ENCODE measurements at regions not wholly inside any gene's neighbourhood (a gene's known extent, or its start where the extent isn't known, plus 50 kb on each side); places are given as distances from the start of the nearest gene placed in this dataset.
"Not testable (repeated sequence)": the region's sequence is repeated elsewhere in the genome, so short reads cannot be mapped to it uniquely, and the experiment has no call there.

DNA sequence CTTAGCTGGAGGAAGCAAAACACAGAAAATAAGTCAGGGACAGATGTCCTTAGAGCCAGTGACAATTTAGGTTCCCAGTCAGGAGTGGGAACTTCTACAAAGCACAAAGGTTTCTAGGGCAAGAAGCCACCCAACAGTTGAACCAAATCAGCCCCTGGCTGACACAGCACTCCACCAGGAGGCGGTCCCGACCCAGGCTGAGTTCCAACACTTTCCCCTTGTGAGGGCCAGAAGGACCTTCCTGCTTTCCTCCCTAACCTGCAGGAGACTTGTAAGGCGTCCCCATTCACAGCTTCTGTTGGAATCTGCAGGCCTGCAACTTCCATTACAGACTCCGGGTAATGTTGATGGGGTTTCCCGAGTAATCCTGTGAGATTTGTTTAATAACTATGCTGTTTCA is 416.4 kb upstream of the IRX1 start:
- Mint-ChIP-seq H3K4me3 (no peak overlapping the region), H3K4me1 (no peaks in the 10 kb centered on the region), H3K27ac (no peak overlapping the region), H3K9me3 (peaks cover 7% of the 10 kb centered on the region), H3K36me3 (no peaks in the 10 kb centered on the region)
- no peak for ATAC-seq
- DNase-seq (ENCODE audit: low spot score in 2 of 2), result no peak

DNA sequence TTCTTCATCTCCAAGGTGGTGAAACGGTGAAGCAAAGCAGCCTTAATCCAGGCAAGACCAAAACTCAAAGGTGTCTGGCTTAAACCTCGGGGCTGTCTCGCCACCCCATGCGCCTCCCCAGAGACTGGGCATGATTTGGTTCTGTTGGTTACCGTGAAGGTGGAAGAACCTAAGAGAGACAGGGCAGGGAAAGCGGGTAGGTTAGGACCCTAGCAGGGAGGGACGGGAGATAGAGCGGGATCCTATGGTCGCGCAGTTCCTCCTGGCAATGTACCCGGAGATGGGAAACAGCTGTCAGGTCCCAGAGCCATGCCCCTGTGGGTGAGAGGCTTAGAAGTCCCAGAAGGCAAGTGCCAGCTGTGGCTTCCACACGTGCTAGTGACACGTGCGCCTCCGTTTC is 418.3 kb upstream of the IRX1 start:
- no peak for ATAC-seq

DNA sequence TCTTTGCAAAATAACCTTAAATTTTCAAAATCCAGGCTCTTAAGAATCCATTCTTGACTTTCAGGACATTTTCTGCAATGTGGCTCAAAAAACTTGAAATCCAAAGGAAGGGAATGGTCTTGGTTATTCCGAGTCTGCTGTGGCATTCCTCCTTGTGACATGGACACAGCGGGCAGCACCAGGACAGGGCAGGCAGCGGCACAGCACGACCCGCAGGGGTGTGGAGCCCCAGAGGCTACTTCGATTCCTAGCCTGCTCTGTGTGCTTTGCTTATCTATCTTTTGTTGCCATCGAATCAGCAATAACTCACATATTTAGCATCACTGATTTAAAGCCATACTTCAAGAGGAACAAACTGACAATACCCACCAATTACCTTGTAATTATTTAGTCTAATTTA is 420.2 kb upstream of the IRX1 start:
- H3K4me3 Mint-ChIP-seq, result no peak overlapping the region
- H3K36me3 Mint-ChIP-seq, result no peaks in the 10 kb centered on the region
- DNase-seq (ENCODE audit: low spot score in 2 of 2) (no peak), ATAC-seq (no peak)
- H3K4me1 Mint-ChIP-seq, result no peaks in the 10 kb centered on the region
- H3K9me3 Mint-ChIP-seq, result peaks cover 10% of the 10 kb centered on the region
- H3K27ac Mint-ChIP-seq, result no peak overlapping the region

More for the DNA sequence above, 418.3 kb upstream of the IRX1 start:
- Mint-ChIP-seq H3K27ac (no peak overlapping the region), H3K4me3 (no peak overlapping the region), H3K9me3 (peaks cover 7% of the 10 kb centered on the region), H3K4me1 (no peaks in the 10 kb centered on the region), H3K36me3 (no peaks in the 10 kb centered on the region)
- no peak for DNase-seq (ENCODE audit: low spot score in 2 of 2)

DNA sequence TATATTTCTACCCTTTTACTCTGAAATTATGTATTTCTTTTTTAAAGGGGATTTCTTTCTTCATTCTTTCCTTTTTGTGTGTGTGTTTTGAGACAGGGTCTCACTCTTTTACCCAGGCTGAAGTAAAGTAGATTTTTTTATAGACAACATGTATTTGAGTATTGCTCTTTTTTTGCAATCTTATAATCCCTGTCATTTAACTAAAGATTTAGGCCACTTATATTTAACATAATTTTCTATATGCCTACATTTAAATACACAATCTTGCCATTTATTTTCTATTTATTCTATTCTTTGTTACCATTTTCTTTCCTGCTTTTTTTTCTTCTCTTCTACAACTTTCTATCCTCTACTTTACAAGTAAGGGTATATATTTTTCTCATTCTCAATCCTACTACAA is 416.0 kb upstream of the IRX2 start:
- DNase-seq (ENCODE audit: low spot score in 2 of 2) (no peak), ATAC-seq (no peak)
- peaks cover 24% of the 10 kb centered on the region for H3K9me3 Mint-ChIP-seq

DNA sequence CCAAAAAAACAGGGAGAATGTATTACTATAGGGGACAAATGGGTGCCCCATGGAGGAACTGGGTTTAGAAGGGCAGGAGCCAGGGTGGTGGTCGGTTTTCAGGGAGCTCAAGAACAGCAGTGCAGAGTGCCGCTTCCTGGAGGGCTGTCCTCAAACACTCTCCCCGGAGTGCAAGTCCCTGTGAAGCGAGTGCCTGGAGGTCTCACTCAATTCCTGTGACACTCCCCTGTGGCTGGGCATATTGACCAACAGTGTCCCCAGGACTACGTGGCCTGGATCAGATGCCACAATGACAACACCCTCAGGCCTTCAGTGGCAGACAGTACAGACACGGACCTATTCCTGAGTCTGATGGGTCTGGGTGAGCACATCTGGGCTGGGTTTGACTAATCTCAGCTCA is 412.1 kb upstream of the IRX2 start:
- H3K27ac Mint-ChIP-seq, result no peak overlapping the region
- H3K9me3 Mint-ChIP-seq, result peaks cover 30% of the 10 kb centered on the region
- H3K4me3 Mint-ChIP-seq, result no peak overlapping the region
- H3K36me3 Mint-ChIP-seq, result no peaks in the 10 kb centered on the region
- DNase-seq (ENCODE audit: low spot score in 2 of 2), result no peak
- H3K4me1 Mint-ChIP-seq, result no peaks in the 10 kb centered on the region
- ATAC-seq, result no peak

More for the DNA sequence above, 416.0 kb upstream of the IRX2 start:
- H3K4me3 Mint-ChIP-seq, result no peak overlapping the region
- H3K27ac Mint-ChIP-seq, result no peak overlapping the region
- no peaks in the 10 kb centered on the region for H3K4me1 Mint-ChIP-seq
- no peaks in the 10 kb centered on the region for H3K36me3 Mint-ChIP-seq

DNA sequence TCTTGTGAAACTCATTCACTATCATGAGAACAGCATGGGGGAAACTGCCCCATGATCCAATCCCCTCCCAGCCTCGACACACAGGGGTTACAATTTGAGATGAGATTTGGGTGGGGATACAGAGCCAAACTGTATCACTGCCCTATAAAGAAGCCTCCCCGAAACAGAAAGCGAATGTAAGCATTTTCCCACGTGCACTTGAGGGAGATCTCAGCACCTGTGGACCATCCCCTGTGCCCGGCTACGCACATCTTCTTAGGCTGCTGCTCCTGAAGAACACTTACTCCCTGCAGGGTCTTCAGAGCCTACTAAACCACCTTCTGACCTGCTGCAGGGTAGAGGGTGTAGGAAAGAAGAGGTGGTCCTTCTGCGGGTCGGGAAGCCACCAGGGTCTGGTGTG is 410.2 kb upstream of the IRX2 start:
- no peaks in the 10 kb centered on the region for H3K36me3 Mint-ChIP-seq
- peaks cover 18% of the 10 kb centered on the region for H3K9me3 Mint-ChIP-seq
- no peak for ATAC-seq
- no peaks in the 10 kb centered on the region for H3K4me1 Mint-ChIP-seq
- no peak overlapping the region for H3K4me3 Mint-ChIP-seq
- no peak for DNase-seq (ENCODE audit: low spot score in 2 of 2)
- no peak overlapping the region for H3K27ac Mint-ChIP-seq

DNA sequence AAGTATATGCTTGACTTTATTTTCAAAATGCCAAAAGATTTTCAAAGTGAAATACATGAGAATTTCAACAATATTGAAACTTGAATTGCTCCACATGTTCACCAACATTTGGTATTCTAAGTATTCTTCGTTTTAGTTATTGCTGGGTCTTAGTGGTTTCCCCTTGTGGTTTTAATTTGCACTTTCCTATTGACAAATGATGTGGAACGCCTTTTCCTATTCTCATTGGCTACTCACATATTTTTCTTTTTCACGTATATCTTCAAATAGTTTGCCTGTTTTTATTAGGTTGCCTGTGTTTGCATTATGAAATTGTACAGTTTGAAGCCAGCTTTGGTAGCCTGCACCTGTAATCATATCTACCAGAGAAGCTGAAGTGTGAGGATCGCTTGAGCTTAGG is 405.7 kb upstream of the IRX2 start:
- no peak overlapping the region for H3K4me3 Mint-ChIP-seq
- H3K27ac Mint-ChIP-seq, result no peak overlapping the region
- no peaks in the 10 kb centered on the region for H3K36me3 Mint-ChIP-seq
- no peak for DNase-seq (ENCODE audit: low spot score in 2 of 2)
- no peak for ATAC-seq
- H3K4me1 Mint-ChIP-seq, result no peaks in the 10 kb centered on the region
- peaks cover 15% of the 10 kb centered on the region for H3K9me3 Mint-ChIP-seq

DNA sequence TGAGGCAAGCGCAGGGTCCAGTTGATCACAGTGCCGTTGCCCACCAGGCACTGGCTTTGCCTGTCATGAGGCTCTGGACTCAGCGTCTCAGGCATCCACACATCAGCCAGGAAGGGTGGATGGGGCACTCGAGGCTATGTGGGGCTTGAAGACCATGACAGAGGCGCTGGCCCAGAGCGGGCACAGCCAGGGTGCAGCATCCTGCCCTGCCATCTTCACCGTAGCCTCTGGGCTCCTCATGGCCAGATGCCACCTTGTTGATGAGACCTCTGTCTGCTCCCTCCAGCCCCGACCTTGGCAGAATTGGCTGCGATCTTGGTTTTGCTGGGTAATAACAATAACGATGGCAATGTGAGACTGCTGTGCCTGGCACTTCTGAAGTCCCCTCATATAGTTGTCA is 404.2 kb upstream of the IRX2 start:
- H3K4me3 Mint-ChIP-seq, result no peak overlapping the region
- H3K36me3 Mint-ChIP-seq, result no peaks in the 10 kb centered on the region
- no peak overlapping the region for H3K27ac Mint-ChIP-seq
- ATAC-seq (no peak), DNase-seq (ENCODE audit: low spot score in 2 of 2) (no peak)
- peaks cover 15% of the 10 kb centered on the region for H3K9me3 Mint-ChIP-seq
- H3K4me1 Mint-ChIP-seq, result no peaks in the 10 kb centered on the region

DNA sequence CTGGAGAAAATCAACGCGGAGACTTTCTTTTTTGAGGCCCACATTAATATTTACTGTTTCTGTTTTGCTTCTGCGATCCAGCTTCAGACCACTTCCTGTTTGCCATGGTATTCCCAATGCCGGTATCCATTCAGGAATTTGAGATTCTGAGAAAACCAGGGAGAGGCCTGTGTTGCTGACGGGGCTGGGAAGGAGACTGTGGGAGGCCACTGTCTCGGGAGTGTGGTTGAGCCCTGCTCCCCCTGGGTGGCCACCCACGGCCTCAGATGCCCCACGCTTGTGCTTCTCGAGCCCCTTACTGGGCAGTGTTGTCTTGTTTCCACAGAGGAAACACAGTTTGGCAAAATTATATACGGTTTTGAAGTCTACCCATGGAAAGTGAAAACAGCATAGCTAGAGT is 403.6 kb upstream of the IRX2 start:
- H3K4me3 Mint-ChIP-seq, result no peak overlapping the region
- no peaks in the 10 kb centered on the region for H3K36me3 Mint-ChIP-seq
- peaks cover 15% of the 10 kb centered on the region for H3K9me3 Mint-ChIP-seq
- no peak for ATAC-seq
- DNase-seq (ENCODE audit: low spot score in 2 of 2), result no peak
- H3K27ac Mint-ChIP-seq, result no peak overlapping the region
- H3K4me1 Mint-ChIP-seq, result no peaks in the 10 kb centered on the region

DNA sequence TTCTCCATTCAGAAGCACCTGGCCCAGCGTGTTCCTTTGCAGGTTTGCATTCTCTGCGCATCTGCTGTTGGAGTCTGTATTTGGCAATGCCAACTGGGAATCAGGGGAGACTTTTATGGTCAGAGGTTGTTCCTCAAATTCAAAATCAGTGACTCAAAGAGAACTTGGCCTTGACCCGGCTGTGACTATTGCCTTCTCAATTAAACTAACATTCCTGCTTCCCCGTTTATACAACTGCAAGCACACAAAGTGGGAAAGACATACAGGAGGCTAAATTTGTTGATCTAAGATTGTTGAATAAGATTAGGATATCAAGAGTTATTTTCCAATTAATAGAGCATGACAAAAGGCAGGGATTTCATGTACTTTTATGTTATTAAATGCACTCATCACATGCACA is 402.4 kb upstream of the IRX2 start:
- no peaks in the 10 kb centered on the region for H3K4me1 Mint-ChIP-seq
- no peak overlapping the region for H3K4me3 Mint-ChIP-seq
- ATAC-seq (no peak), DNase-seq (ENCODE audit: low spot score in 2 of 2) (no peak)
- H3K9me3 Mint-ChIP-seq, result peaks cover 23% of the 10 kb centered on the region
- H3K36me3 Mint-ChIP-seq, result no peaks in the 10 kb centered on the region
- H3K27ac Mint-ChIP-seq, result no peak overlapping the region

DNA sequence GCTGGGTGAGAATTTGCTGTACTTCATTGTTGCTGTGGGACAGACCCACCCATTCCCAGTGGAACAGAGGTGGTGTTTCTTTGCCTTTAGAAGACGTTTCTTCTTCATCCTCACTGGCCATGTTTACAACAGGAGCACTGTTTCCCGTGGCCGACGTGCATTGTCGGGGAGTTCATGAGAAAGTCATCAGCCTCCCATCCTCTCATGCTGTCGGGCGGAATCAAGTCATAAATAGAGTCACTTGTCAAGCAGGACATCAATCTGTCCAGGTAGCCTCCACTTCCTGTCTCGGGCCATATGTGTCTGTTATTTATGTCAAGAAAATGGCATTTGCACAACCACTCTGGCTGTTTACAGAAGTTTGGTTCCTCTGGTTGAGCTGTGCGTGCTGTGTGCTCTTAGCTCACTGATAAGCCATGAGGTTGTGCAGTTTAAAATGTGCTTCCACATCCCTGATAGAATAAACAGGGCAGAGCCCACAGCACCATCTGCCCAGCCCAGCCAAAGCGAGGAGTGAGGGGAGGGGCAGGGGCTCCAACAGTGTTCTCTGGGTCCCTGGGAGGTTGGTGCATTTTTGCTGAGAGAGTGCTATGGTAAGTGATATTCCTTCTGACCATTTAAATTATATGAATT is 401.9 kb upstream of the IRX2 start:
- H3K27ac Mint-ChIP-seq, result no peak overlapping the region
- DNase-seq (ENCODE audit: low spot score in 2 of 2) (no peak), ATAC-seq (no peak)
- H3K9me3 Mint-ChIP-seq, result peaks cover 25% of the 10 kb centered on the region
- no peak overlapping the region for H3K4me3 Mint-ChIP-seq
- no peaks in the 10 kb centered on the region for H3K4me1 Mint-ChIP-seq
- no peaks in the 10 kb centered on the region for H3K36me3 Mint-ChIP-seq

DNA sequence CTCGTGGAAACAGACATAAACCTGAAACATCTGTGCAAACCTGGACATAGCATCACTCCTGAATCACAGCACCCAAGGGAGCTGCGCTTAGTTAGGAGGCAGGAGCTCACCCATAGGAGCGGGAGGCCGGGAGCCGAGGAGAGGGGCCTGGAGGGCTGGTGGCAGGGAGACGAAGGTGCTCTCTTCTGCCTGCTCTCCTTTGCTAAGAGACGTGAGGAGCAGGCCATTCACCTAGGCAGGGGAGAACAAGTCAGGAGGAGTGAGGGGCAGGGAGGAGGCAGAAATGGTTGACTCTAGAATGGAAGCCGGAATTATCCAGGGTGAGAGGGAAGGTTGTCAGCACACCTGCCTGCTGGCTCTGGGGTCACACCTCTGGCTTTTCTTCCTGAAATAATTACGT is 398.4 kb upstream of the IRX2 start:
- Mint-ChIP-seq H3K36me3 (no peaks in the 10 kb centered on the region), H3K9me3 (peaks cover 22% of the 10 kb centered on the region), H3K27ac (no peak overlapping the region), H3K4me3 (no peak overlapping the region), H3K4me1 (no peaks in the 10 kb centered on the region)
- DNase-seq (ENCODE audit: low spot score in 2 of 2), result no peak
- ATAC-seq, result no peak

DNA sequence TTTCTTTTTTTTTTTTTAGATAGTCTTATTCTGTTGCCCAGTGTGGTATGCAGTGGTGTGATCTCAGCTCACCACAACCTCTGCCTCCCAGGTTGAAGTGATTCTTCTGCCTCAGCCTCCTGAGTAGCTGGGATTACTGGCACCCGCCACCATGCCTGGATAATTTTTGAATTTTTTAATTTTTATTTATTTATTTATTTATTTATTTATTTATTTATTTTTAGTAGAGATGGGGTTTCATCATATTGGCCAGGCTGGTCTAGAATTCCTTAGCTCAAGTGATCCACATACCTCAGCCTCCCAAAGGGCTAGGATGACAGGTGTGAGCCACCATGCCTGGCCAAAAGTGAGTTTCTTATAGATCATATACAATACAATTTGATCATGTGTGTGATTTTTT is 395.9 kb upstream of the IRX2 start:
- not testable (repeated sequence) for H3K36me3 Mint-ChIP-seq; H3K27ac Mint-ChIP-seq; DNase-seq (ENCODE audit: low spot score in 2 of 2); H3K4me3 Mint-ChIP-seq; ATAC-seq; H3K4me1 Mint-ChIP-seq
- peaks cover 25% of the 10 kb centered on the region for H3K9me3 Mint-ChIP-seq

DNA sequence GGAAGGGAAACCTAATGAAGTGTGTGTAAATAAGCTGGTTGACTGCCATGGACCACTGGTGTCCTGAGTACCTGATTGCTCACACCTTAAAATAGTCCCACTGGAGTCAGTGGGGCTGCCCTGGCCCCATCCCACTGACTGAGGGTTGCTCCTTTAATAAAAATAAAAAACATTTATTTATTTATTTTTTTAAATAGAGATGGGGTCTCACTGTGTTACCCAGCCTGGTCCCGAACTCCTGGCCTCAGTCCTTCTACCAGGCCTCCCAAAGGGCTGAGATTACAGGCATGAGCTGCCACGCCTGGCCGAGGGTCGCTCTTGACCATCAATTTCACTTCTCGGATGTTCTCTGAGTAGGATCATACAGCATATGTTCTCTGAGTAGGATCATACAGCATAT is 394.2 kb upstream of the IRX2 start:
- DNase-seq (ENCODE audit: low spot score in 2 of 2), result no peak
- peaks cover 23% of the 10 kb centered on the region for H3K9me3 Mint-ChIP-seq
- no peak for ATAC-seq
- no peaks in the 10 kb centered on the region for H3K4me1 Mint-ChIP-seq
- no peaks in the 10 kb centered on the region for H3K36me3 Mint-ChIP-seq
- no peak overlapping the region for H3K27ac Mint-ChIP-seq
- H3K4me3 Mint-ChIP-seq, result no peak overlapping the region

DNA sequence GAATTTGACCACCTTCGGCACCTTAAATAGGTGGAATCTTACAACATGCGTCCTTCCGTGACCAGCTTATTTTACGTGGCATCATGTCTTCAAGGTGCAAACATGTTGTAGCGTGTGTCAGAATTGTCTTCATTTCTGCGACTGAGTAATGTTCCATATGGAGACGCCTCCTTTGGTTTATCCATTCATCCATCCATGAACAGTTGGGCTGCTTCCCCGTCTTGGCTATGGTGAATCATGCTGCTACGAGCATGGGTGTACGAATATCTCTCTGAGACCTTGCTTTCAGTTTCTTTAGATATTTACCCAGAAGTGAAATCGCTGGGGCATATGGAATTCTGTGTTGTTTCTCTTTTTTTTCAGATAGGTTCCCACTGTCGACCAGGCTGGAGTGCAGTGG is 391.9 kb upstream of the IRX2 start:
- Mint-ChIP-seq H3K27ac (no peak overlapping the region), H3K4me3 (no peak overlapping the region), H3K36me3 (no peaks in the 10 kb centered on the region), H3K9me3 (peaks cover 13% of the 10 kb centered on the region), H3K4me1 (no peaks in the 10 kb centered on the region)
- DNase-seq (ENCODE audit: low spot score in 2 of 2) (no peak), ATAC-seq (no peak)

DNA sequence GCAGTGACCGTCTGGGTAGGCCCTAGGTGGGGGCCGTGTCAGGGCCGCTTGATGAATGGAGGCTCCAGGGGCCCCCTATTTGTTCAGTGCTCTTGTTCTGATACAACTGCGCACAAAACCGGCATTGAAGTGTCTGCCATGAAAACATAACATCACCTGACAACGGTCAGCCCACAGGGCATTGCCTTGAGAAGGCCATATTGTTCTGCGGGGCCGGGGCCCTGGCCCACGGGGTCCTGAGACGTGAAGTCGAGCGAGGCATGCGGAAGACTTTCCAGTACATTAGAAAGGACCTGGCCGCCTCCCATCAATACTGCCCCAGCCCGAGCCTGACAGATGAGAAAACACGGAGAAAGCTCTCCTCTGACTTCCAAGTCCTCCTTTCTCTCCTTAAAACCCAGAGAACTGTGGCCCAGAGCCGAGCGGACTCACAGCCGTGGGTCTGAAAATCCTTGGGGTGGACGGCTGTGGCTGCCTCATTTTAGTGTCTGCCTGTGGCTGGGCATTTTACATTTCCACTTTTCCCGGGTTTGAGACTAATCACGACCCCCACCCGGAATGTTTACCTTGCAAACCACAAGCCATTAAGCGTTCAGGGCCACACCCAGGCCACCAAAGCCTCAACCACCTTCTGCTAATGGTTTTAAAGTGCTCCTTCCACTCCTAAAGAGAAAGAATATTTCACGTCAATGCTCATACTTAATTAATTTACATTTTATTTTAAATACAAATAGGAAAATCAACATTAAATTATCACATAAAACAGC is 391.0 kb upstream of the IRX2 start:
- H3K4me3 Mint-ChIP-seq, result no peak overlapping the region
- ATAC-seq, result no peak
- H3K27ac Mint-ChIP-seq, result no peak overlapping the region
- H3K4me1 Mint-ChIP-seq, result no peaks in the 10 kb centered on the region
- H3K9me3 Mint-ChIP-seq, result peaks cover 10% of the 10 kb centered on the region
- H3K36me3 Mint-ChIP-seq, result no peaks in the 10 kb centered on the region
- DNase-seq (ENCODE audit: low spot score in 2 of 2), result no peak
